ENCODE measurements at regions not wholly inside any gene's neighbourhood (a gene's known extent, or its start where the extent isn't known, plus 50 kb on each side); places are given as distances from the start of the nearest gene placed in this dataset.
"Not testable (repeated sequence)": the region's sequence is repeated elsewhere in the genome, so short reads cannot be mapped to it uniquely, and the experiment has no call there.

DNA sequence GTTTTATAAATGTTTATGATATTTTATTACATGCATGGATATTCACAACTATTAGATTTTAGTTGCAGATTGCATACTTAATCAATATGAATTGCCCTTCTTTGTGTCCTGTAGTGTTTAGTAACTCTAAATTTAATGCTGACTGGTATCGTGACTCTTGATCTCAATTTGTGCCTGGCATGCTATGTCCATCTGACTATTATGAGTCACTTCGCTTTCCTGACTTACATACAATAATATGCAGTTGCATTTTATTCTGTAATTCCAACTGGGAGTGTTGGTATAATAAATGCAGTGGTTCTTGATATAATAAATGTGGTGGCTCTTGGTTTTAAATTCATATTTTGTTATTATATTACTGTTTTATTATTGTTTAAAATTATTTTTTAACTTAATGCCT is 277.5 kb downstream of the LIG4 start:
- H3K27me3 ChIP-seq (ENCODE audit: control insufficient read depth, insufficient read depth, low read length, poor library complexity, severe bottlenecking): no peaks in the 10 kb centered on the region
- WGBS, 2 experiments: 89 to 95% methylated on average over 1 to 2 of the region's 2 CpGs

DNA sequence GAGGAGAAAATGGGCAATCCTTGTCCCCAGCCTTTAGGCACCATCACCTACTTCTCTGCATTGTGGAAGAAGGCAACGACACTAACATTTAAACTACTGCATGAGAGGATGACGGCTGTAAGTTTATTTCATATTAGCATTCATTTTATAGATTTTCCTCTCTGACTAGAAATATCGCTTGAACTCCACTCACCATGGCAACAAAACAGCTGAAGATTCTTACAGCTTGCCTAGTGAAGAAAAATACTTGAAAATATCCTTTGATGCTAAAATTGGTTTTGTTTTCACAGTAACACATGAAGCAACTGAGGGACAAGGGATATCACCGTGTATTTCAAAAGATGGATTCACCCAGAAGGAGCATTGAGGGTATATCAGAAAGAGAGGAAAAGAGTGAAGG is 284.3 kb downstream of the LIG4 start:
- no peak overlapping the region for H3K4me3 ChIP-seq (ENCODE audit: insufficient read depth, low read depth, low read length)

More for the DNA sequence above, 277.5 kb downstream of the LIG4 start:
- Histone ChIP-seq H3K27ac (ENCODE audit: insufficient read depth, low read depth, low read length, poor library complexity, severe bottlenecking) (no peak overlapping the region), H3K9me3 (ENCODE audit: control insufficient read depth, low read length) (no peaks in the 10 kb centered on the region), H3K36me3 (ENCODE audit: control insufficient read depth, insufficient read depth, low read length) (no peaks in the 10 kb centered on the region), H3K4me3 (ENCODE audit: insufficient read depth, low read depth, low read length) (no peak overlapping the region), H3K4me1 (ENCODE audit: control insufficient read depth, insufficient read depth, low read length) (no peaks in the 10 kb centered on the region)

DNA sequence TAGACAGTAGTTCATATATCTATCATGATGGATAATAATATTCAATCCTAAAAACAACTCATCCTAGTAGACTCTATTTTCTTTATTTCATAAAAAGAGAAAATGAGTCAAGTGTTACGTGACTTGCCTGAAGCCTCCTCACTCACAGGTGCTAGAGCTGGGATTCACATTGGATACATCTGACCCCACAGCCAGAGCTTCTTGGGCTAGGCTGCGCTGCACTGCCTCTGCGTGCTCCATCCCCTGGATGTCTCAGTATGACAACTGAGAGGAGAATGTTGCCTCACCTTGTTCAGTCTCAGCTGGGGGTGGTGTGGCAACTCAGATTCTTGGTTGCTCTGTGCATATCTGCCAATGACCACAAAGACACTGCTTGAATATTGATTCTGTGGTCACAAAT is 286.6 kb downstream of the LIG4 start:
- 92 to 98% methylated on average over 3 of the region's 3 CpGs for WGBS, 2 experiments
- H3K9me3 ChIP-seq (ENCODE audit: control insufficient read depth, low read length): no peaks in the 10 kb centered on the region
- no peak overlapping the region for H3K27ac ChIP-seq (ENCODE audit: insufficient read depth, low read depth, low read length, poor library complexity, severe bottlenecking)
- H3K4me1 ChIP-seq (ENCODE audit: control insufficient read depth, insufficient read depth, low read length): no peaks in the 10 kb centered on the region
- H3K4me3 ChIP-seq (ENCODE audit: insufficient read depth, low read depth, low read length): no peak overlapping the region
- H3K36me3 ChIP-seq (ENCODE audit: control insufficient read depth, insufficient read depth, low read length): no peaks in the 10 kb centered on the region
- no peaks in the 10 kb centered on the region for H3K27me3 ChIP-seq (ENCODE audit: control insufficient read depth, insufficient read depth, low read length, poor library complexity, severe bottlenecking)

More for the DNA sequence above, 284.3 kb downstream of the LIG4 start:
- Histone ChIP-seq H3K4me1 (ENCODE audit: control insufficient read depth, insufficient read depth, low read length) (no peaks in the 10 kb centered on the region), H3K27me3 (ENCODE audit: control insufficient read depth, insufficient read depth, low read length, poor library complexity, severe bottlenecking) (no peaks in the 10 kb centered on the region), H3K36me3 (ENCODE audit: control insufficient read depth, insufficient read depth, low read length) (no peaks in the 10 kb centered on the region), H3K9me3 (ENCODE audit: control insufficient read depth, low read length) (no peaks in the 10 kb centered on the region), H3K27ac (ENCODE audit: insufficient read depth, low read depth, low read length, poor library complexity, severe bottlenecking) (no peak overlapping the region)
- WGBS, 2 experiments: 92 to 93% methylated on average over 4 of the region's 4 CpGs

DNA sequence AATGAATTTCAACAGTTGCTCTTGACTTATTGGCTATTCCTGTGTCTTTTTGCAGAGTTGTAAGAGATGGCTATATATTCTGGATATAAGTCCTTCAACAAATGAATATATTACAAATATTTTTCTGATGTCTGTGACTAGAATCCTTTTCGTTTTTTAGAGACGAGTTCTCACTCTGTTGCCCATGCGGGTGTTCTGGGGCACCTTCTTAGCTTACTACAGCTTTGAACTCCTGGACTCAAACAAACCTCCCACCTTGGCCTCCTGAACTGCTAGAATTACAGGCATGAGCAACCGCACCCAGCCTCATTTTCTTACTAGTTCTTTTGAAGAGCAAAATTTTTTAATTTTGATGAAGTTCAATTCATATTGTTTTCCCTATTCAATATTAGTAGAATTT is 287.8 kb downstream of the LIG4 start:
- H3K9me3 ChIP-seq (ENCODE audit: control insufficient read depth, low read length): no peaks in the 10 kb centered on the region
- 85 to 99% methylated on average over 3 to 4 of the region's 4 CpGs for WGBS, 2 experiments
- H3K27me3 ChIP-seq (ENCODE audit: control insufficient read depth, insufficient read depth, low read length, poor library complexity, severe bottlenecking): no peaks in the 10 kb centered on the region
- H3K4me3 ChIP-seq (ENCODE audit: insufficient read depth, low read depth, low read length): no peak overlapping the region
- no peak overlapping the region for H3K27ac ChIP-seq (ENCODE audit: insufficient read depth, low read depth, low read length, poor library complexity, severe bottlenecking)
- no peaks in the 10 kb centered on the region for H3K4me1 ChIP-seq (ENCODE audit: control insufficient read depth, insufficient read depth, low read length)
- no peaks in the 10 kb centered on the region for H3K36me3 ChIP-seq (ENCODE audit: control insufficient read depth, insufficient read depth, low read length)

DNA sequence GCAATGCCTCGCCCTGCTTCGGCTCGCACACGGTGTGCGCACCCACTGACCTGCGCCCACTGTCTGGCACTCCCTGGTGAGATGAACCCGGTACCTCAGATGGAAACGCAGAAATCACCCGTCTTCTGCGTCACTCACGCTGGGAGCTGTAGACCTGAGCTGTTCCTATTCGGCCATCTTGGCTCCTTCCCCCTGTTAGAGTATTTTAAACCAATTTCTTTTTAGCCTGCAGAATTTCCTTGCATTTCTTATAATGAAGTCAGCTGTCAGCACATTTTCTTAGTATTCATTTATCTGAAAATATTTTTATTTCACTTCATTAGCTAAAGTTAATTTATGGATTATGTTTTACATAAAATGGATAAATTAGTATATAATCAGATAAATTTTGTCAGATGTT is 288.8 kb downstream of the LIG4 start:
- not testable (repeated sequence) for H3K27me3 ChIP-seq (ENCODE audit: control insufficient read depth, insufficient read depth, low read length, poor library complexity, severe bottlenecking)

DNA sequence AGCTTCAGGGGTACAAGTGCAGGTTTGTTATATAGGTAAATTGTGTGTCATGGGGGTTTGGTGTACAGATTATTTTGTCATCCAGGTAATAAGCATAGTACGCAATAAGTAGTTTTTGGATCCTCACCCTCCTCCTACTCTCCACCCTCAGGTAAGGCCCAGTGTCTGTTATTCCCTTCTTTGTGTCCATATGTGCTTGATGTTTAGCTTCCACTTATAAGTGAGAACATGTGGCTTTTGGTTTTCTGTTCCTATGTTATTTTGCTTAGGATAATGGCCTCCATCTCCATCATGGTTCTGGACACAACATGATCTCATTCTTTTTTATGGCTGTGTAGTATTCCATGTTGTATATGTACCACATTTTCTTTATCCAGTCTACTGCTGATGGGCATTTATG is 298.4 kb downstream of the LIG4 start:
- WGBS, 2 experiments: no CpG with 5 or more reads among the region's 1 CpG
- not testable (repeated sequence) for H3K4me3 ChIP-seq (ENCODE audit: insufficient read depth, low read depth, low read length); H3K9me3 ChIP-seq (ENCODE audit: control insufficient read depth, low read length); H3K4me1 ChIP-seq (ENCODE audit: control insufficient read depth, insufficient read depth, low read length); H3K27me3 ChIP-seq (ENCODE audit: control insufficient read depth, insufficient read depth, low read length, poor library complexity, severe bottlenecking); H3K36me3 ChIP-seq (ENCODE audit: control insufficient read depth, insufficient read depth, low read length); H3K27ac ChIP-seq (ENCODE audit: insufficient read depth, low read depth, low read length, poor library complexity, severe bottlenecking)

More for the DNA sequence above, 288.8 kb downstream of the LIG4 start:
- not testable (repeated sequence) for H3K27ac ChIP-seq (ENCODE audit: insufficient read depth, low read depth, low read length, poor library complexity, severe bottlenecking); H3K4me3 ChIP-seq (ENCODE audit: insufficient read depth, low read depth, low read length); H3K9me3 ChIP-seq (ENCODE audit: control insufficient read depth, low read length); H3K4me1 ChIP-seq (ENCODE audit: control insufficient read depth, insufficient read depth, low read length); H3K36me3 ChIP-seq (ENCODE audit: control insufficient read depth, insufficient read depth, low read length)
- WGBS, 2 experiments: 64 to 67% methylated on average over 5 to 10 of the region's 12 CpGs

DNA sequence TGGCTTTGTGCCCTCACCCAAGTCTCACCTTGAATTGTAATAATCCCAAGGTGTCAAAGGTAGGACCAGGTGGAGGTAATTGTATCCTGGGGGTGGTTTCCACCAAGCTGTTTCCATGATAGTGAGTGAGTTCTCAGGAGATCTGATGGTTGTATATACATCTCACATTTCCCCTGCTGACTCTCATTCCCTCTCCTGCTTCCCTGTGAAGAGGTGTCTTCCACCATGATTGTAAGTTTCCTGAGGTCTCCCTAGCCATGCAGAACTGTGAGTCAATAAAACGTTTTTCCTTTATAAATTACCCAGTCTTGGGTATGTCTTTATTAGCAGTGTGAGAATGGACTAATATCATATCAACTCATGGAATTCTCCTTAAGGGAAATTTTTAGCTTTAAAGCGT is 302.6 kb downstream of the LIG4 start:
- Histone ChIP-seq H3K36me3 (ENCODE audit: control insufficient read depth, insufficient read depth, low read length) (no peaks in the 10 kb centered on the region), H3K4me3 (ENCODE audit: insufficient read depth, low read depth, low read length) (no peak overlapping the region), H3K4me1 (ENCODE audit: control insufficient read depth, insufficient read depth, low read length) (no peaks in the 10 kb centered on the region), H3K27ac (ENCODE audit: insufficient read depth, low read depth, low read length, poor library complexity, severe bottlenecking) (no peak overlapping the region), H3K9me3 (ENCODE audit: control insufficient read depth, low read length) (no peaks in the 10 kb centered on the region), H3K27me3 (ENCODE audit: control insufficient read depth, insufficient read depth, low read length, poor library complexity, severe bottlenecking) (no peaks in the 10 kb centered on the region)
- WGBS, 2 experiments: no CpG with 5 or more reads among the region's 2 CpGs

DNA sequence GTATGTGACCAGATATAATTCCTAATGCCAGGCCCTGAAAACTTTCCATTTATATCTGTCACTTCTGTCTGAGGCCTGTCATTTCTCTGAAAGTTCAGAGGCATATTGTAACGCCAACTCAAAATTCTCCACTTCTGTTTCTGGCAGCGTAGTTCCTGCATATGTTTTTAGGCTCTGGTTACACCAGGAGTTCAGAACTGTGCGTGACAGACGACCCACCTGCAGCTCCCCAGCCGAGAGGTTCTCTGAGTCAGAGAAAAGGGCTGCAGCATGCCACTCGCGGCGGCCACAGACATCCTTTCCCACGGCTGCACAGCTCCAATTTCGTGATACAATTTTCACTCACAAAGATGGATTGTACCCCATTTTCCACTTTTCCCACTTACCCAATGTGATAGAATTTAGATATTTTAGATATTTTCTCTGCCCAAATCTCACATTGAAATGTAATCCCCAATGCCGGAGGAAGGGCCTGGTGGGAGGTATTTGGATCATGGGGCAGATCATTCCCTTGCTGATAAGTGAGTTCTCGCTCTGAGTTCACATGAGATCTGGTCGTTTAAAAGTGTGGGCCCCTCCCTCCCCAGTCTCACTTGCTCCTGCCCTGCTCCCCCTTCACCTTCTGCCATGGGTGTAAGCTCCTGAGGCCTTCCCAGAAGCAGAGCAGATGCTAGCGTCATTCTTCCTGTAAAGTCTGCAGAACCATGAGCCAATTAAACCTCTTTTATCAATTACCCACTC is 308.1 kb downstream of the LIG4 start:
- no peaks in the 10 kb centered on the region for H3K27me3 ChIP-seq (ENCODE audit: control insufficient read depth, insufficient read depth, low read length, poor library complexity, severe bottlenecking)
- 80 to 81% methylated on average over 14 of the region's 14 CpGs for WGBS, 2 experiments
- H3K4me1 ChIP-seq (ENCODE audit: control insufficient read depth, insufficient read depth, low read length): no peaks in the 10 kb centered on the region
- no peak overlapping the region for H3K27ac ChIP-seq (ENCODE audit: insufficient read depth, low read depth, low read length, poor library complexity, severe bottlenecking)
- no peaks in the 10 kb centered on the region for H3K9me3 ChIP-seq (ENCODE audit: control insufficient read depth, low read length)
- H3K36me3 ChIP-seq (ENCODE audit: control insufficient read depth, insufficient read depth, low read length): no peaks in the 10 kb centered on the region
- H3K4me3 ChIP-seq (ENCODE audit: insufficient read depth, low read depth, low read length): no peak overlapping the region

DNA sequence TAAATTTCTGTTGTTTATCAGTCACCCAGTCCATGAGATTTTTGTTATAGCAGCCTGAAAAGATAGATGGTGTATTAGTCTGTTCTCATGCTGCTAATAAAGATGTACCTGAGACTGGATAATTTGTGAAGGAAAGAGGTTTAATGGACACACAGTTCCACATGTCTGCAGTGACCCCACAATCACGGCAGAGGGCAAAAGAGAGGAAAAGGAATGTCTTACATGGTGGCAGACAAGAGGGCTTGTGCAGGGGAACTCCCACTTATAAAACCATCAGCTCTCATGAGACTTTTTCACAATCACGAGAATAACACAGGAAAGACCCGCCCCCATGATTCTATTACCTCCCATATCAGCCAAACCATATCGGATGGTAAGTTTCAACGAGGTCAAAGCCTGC is 309.2 kb downstream of the LIG4 start:
- Histone ChIP-seq H3K9me3 (ENCODE audit: control insufficient read depth, low read length) (no peaks in the 10 kb centered on the region), H3K27me3 (ENCODE audit: control insufficient read depth, insufficient read depth, low read length, poor library complexity, severe bottlenecking) (no peaks in the 10 kb centered on the region), H3K27ac (ENCODE audit: insufficient read depth, low read depth, low read length, poor library complexity, severe bottlenecking) (no peak overlapping the region), H3K4me1 (ENCODE audit: control insufficient read depth, insufficient read depth, low read length) (no peaks in the 10 kb centered on the region), H3K4me3 (ENCODE audit: insufficient read depth, low read depth, low read length) (no peak overlapping the region), H3K36me3 (ENCODE audit: control insufficient read depth, insufficient read depth, low read length) (no peaks in the 10 kb centered on the region)
- WGBS, 2 experiments: 93 to 97% methylated on average over 5 of the region's 5 CpGs

DNA sequence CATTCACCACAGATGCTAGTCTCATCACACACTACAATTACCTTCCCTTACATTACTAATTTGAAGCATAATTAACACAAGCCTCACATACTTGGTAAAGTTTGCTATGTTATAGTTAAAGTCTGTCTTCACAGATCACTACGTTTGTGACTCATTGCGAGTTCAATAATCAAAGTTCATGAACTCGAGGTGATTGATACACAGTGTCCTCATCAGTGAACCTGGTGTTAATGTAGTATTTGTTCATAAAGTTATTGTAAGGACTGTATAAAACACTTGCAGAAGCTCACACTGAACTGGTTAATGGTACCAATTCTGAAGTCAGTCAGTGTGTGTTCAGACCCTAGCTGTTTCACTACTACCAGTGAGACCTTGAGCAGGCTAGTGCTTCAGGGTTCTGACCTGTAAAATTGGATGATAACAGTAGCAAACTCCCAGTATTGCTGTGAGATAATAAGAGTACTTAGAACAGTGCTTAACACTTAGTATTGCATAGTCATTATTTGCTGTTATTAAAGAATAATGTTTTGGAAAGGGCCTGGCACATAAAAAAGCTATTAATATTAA is 313.3 kb downstream of the LIG4 start:
- Histone ChIP-seq H3K36me3 (ENCODE audit: control insufficient read depth, insufficient read depth, low read length) (no peaks in the 10 kb centered on the region), H3K27ac (ENCODE audit: insufficient read depth, low read depth, low read length, poor library complexity, severe bottlenecking) (no peak overlapping the region), H3K4me1 (ENCODE audit: control insufficient read depth, insufficient read depth, low read length) (no peaks in the 10 kb centered on the region), H3K27me3 (ENCODE audit: control insufficient read depth, insufficient read depth, low read length, poor library complexity, severe bottlenecking) (no peaks in the 10 kb centered on the region), H3K9me3 (ENCODE audit: control insufficient read depth, low read length) (no peaks in the 10 kb centered on the region), H3K4me3 (ENCODE audit: insufficient read depth, low read depth, low read length) (no peak overlapping the region)
- WGBS, 2 experiments: 90 to 93% methylated on average over 3 of the region's 3 CpGs
